ENCODE measurements at regions not wholly inside any gene's neighbourhood (a gene's known extent, or its start where the extent isn't known, plus 50 kb on each side); places are given as distances from the start of the nearest gene placed in this dataset.

- no peak for TF ChIP-seq CTCF (conservative IDR thresholded peaks at IDR 0.05)
- Mint-ChIP-seq H3K4me3 (no peak overlapping the region), H3K4me1 (peaks cover 0 to 4% of the 10 kb centered on the region in 2 experiments; a peak in 3 of 4 replicates), H3K27me3 (ENCODE audit: low read depth) (peaks cover 2% of the 10 kb centered on the region; the same call in 1 of the 2 replicates), H3K27ac (no peak overlapping the region), H3K9me3 (peaks cover 2 to 4% of the 10 kb centered on the region in 2 experiments; a peak in 3 of 5 replicates), H3K36me3 (ENCODE audit: insufficient read depth in 1 of 3, low read depth in 3 of 3) (no peaks in the 10 kb centered on the region)
- Histone ChIP-seq H4K20me1 (ENCODE audit: control insufficient read depth, insufficient read depth, insufficient read length) (no peaks in the 10 kb centered on the region), H3K27me3 (ENCODE audit: insufficient read depth, low read length) (no peaks in the 10 kb centered on the region; the same call in 1 of the 2 replicates), H4K8ac (replicated peaks; ENCODE audit: insufficient read length, low read depth, low read length) (no peak overlapping the region), H3K56ac (ENCODE audit: insufficient read length, low read depth, low read length) (no peak overlapping the region), H2BK15ac (ENCODE audit: low read depth, low read length) (no peak overlapping the region), H2BK5ac (ENCODE audit: insufficient read length, low read length) (no peak overlapping the region), H4K91ac (ENCODE audit: insufficient read length, low read depth, low read length) (no peak overlapping the region), H3K23ac (ENCODE audit: insufficient read length, low read depth, low read length) (no peak overlapping the region), H2AFZ (ENCODE audit: low read length) (no peak overlapping the region), H3K23me2 (ENCODE audit: insufficient read length, low read depth, low read length, poor library complexity, severe bottlenecking) (no peaks in the 10 kb centered on the region), H3K18ac (ENCODE audit: insufficient read length, low read depth, low read length) (no peak overlapping the region), H2BK20ac (ENCODE audit: low read depth, low read length, poor library complexity, severe bottlenecking) (no peak overlapping the region), H3K4me1 (ENCODE audit: insufficient read depth, low read length) (no peaks in the 10 kb centered on the region), H3K27ac (ENCODE audit: insufficient read length, low read depth, low read length) (no peak overlapping the region), H4K5ac (ENCODE audit: insufficient read length, low read depth, low read length) (no peak overlapping the region), H2BK120ac (ENCODE audit: low read depth, low read length, poor library complexity, severe bottlenecking) (no peak overlapping the region), H3K14ac (ENCODE audit: insufficient read depth, low read length) (no peak overlapping the region), H3K9ac (ENCODE audit: extremely low read depth, insufficient read length, low read length) (no peak overlapping the region), H3K79me2 (ENCODE audit: insufficient read depth, low read length) (no peaks in the 10 kb centered on the region), H3K9me3 (ENCODE audit: control insufficient read depth, low read depth, low read length) (no peaks in the 10 kb centered on the region), H3K4ac (ENCODE audit: low read depth, low read length) (no peak overlapping the region), H3K4me2 (ENCODE audit: insufficient read depth, insufficient read length, low read length) (no peak overlapping the region), H3T11ph (ENCODE audit: low read length) (no peak overlapping the region), H2AK5ac (ENCODE audit: insufficient read length, low read length) (no peak overlapping the region), H2BK12ac (ENCODE audit: insufficient read length, low read depth, low read length) (no peak overlapping the region), H3K79me1 (ENCODE audit: insufficient read depth, low read depth, low read length, poor library complexity, severe bottlenecking) (no peaks in the 10 kb centered on the region)
- WGBS (ENCODE audit: extremely low coverage, insufficient read length, low lambda C conversion rate), result no CpG with 5 or more reads among the region's 7 CpGs
- no peak for DNase-seq
Observed at GRCh38 chr2:16368951-16369350, 296.7 kb downstream of the CYRIA start.

Data from H9 (cell line).